ENCODE measurements at regions not wholly inside any gene's neighbourhood (a gene's known extent, or its start where the extent isn't known, plus 50 kb on each side); places are given as distances from the start of the nearest gene placed in this dataset.
"Not testable (repeated sequence)": the region's sequence is repeated elsewhere in the genome, so short reads cannot be mapped to it uniquely, and the experiment has no call there.

DNA sequence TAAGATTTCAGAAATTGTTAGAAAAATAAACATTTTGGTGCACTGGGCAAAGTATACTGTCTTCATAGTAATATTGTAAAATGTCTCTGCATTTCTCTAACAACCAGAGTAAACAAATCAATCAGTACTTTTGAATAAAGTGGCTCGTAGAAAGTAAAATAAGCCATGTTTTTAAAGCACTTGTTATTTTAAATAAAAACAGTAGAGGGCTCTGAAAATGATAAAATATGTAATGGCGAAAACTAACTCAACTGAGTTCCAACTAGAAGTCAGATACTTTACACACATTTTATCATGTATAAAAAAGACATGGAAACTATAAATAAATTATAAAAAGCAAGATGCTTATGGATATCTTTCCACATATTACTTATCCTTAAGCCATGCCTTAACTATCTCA, 1134.4 kb downstream of the PDHA2 start:
- DNase-seq (ENCODE audit: low spot score): no peak

DNA sequence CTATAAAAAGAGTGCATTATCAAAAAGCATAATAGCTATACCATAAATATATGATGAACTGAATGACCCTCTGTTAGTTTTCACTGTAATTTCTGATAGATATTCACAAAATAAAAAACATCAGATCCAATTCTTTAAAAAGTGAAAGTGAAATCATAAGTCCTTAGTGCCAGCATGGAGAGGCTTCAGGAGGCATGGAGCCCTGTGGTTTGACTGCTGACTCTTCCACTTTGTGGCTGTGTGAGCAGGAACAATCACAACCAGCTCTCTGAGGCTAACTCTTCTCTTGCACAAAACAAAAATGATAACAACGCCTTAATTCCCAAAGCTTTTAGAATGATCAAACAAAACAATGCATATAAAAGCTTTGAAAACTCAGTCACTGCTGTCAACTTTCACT, 1143.9 kb downstream of the PDHA2 start:
- no peak for DNase-seq (ENCODE audit: low spot score)

DNA sequence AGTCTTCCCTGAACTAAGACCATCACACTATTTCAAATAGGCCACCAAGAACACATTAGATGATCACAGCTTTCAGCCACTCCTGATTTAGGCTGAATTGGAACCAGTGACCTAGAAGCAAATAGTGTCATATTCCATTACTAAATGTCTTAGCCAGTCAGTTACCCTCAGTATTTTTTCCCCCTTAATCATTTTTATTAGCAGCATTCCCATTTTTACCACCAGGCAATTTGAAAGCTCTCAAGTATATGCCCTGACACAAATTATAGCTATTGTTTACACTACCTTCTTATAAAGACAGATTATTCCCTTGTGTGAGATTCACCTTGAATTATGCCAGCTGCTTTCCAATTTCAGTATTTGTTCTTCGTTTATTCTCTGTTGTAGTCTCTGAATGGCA, 1146.9 kb downstream of the PDHA2 start:
- no peak for DNase-seq (ENCODE audit: low spot score)

DNA sequence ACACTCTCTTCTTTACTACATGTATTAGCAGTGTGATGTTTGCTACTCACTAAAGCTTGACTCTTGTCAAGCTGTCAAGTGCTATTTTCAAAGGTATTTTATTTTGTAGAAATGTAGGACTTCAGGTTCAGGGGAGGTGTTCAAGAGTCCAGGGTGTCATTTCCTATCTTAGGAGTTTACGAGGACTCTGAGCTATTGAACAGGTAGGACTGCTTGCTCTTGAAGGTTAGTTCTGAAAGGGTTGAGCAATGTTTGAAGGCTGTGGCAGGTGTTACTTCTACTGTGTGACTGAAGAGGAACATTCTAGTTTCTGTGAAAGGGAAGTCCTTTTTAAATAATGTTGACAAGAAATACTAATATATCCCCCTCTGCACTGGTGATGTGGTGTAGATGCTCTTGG, 1151.2 kb downstream of the PDHA2 start:
- DNase-seq (ENCODE audit: low spot score): no peak

DNA sequence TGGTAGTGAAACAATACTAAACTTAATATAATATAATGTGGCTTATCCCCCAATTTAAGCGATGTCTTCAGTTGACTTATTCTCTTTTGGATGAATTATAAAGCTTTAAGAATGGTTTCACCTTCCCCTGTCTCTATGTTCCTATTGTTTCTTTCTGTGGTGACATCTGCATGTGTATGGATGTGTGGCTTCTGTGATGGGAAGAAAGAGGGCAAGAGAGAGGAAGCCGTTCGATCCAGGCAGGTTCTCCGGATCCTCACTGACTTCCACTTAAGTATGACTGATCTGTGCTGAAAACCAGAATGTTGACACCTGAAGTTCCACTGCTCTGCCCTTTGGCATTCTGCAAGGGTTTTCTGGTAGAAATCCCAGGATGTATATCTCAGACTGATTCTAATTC, 1150.8 kb downstream of the STPG2 start:
- no peak for DNase-seq (ENCODE audit: low spot score)

DNA sequence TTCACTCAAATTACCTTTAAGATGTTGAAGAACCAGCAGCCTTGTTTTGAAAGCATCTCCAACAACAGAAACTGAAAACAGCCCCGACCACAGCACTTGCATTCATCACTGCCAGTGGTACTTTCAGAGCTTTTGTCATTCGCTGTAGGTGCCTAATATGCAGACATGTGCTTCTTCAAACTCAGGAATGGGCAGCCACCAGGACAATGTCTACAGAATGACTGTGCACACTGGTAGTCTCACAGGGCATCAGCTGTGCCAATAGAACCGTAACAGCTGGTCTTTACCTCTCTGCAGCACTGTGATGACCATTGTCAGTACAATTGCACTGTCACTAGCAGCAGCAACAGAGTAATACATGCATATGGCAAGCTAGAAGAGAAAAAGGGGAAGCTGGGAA, 1149.7 kb downstream of the STPG2 start:
- DNase-seq (ENCODE audit: low spot score): no peak

DNA sequence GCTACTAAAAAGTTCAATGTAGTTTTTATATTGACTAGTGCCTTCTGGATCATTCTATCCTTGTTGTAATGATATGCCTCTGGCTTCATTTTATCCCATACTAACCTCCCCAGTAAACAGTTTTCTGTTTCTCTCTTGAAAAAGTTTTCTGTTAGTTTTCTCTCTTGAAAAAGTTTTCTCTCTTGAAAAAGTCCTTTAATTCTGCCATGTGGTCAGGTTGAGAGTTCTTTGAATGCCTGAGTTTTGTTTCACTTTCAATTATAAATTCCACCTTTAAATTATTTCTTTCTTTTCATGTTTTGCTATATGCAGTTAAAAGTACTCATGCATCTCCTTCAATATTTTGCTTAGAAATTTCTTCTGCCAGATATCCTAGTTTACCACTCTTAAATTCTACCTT, 1139.6 kb downstream of the STPG2 start:
- no peak for DNase-seq (ENCODE audit: low spot score)

DNA sequence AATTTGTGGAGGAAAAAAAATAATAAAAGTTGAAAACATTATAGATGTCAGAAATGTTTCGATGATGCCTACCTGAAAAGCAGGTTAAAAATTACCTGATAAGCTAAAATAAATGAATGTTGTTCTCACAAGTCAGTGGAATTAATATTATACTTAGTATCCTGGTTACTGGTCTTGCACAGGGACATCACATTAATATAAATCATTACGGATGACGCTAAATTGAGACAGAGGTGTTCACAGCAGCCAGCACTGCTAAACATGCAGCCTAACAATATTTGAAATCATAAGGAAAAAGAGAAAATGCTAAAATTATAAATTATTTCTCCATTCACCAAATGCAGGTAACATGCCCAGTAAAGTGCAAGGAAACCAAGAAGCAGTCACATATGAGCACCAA, 1130.0 kb downstream of the STPG2 start:
- no peak for DNase-seq (ENCODE audit: low spot score)

DNA sequence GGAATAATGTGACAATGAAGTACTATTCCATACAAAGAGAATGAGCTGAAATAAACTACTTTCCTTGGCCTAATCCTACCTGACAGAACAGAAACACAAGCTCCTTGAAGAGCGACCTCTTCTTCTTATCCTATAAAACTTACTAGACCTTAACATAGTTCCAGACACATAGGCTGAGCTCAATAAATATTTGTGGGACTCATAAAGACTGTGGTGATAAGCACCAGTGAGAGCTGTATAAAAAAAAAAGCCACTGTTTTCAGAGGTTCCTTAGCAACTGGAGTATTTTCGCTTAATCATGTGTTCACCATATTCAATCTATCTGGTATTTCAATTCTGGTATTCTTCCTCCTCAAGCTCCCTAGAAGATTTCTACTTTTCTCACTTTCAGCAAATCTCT, 1129.6 kb downstream of the STPG2 start:
- DNase-seq (ENCODE audit: low spot score): no peak

DNA sequence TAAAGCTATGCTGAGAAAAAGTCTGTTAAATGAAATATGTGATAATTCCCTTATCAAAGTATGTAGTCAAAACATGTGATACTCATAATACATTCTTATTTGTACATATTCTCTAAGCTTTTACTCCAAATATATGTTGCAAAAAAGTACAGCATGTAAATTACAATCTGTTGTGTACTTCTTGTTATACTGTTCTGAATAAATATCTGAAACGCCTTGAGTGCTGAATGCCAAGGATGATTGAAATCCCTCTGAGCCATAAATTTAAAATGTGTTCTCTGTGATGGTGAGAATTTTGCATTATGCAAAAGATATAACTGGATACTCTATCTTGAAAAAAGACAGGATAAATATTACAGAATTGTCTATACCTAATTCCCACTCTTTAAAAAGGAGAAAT, 1128.0 kb downstream of the STPG2 start:
- no peak for DNase-seq (ENCODE audit: low spot score)

DNA sequence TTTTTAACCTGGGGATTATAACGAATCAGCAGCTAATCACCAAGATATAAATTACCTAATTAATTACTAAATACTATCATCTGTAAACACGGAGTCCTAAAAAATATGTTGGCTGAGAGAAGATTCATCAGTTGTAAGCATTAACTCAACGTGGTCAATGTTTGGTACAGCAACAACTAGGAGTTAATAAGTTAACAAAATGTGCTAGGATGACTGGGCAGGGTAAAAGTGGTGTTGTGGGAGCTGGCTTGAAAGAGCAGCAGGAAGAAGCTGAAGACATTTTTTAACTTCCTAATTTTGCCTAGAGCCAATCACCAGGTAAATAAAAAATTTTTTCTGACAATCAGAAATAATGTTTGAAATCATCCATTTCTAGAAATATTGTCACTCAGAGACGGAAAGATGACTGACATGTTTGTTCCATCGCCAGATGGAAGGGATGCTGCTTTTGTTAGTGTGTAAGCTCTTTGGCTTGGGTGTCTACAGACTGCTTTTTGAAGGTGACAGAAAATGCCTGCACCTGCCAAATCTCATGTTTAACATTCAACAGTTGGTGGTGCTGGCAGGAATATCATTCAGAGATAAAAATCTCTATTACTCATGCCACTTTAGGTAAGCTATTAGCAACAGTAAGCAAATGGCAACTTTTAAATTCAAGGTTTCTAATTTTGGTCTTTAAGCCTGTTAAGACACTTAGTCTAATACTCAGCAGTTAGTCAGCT, 1126.9 kb downstream of the STPG2 start:
- DNase-seq (ENCODE audit: low spot score): no peak

DNA sequence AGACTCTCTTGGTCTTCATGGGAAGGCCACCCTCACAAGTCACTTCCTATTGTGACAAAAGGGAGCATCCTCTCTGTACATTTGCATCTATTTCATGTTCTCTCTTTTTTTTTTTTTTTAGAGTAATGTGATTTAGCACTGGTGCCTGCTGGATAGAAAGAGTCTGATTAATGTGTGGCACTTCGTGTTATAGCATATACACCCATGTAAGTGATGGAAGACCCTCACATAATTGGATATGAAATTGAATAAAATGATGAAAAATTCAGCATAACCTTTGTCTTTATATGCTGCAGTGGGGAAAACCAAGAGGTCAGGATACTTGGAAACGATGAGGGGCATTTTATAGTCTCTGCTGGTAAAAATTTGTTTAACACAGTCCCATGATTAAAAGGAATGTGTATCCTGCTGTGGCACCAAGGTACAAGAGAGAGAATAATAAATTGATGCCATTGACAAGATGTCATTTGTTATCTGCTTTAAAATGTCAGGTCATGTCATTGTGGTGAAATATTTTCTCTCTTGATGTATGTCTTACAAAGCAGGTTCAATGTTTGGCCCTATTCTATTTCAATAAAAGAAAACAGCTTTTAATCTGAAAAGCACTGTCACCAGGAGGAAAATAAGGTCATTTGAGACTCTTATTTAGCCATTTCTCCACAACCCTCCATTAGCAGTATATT, 1115.4 kb downstream of the STPG2 start:
- no peak for DNase-seq (ENCODE audit: low spot score)

DNA sequence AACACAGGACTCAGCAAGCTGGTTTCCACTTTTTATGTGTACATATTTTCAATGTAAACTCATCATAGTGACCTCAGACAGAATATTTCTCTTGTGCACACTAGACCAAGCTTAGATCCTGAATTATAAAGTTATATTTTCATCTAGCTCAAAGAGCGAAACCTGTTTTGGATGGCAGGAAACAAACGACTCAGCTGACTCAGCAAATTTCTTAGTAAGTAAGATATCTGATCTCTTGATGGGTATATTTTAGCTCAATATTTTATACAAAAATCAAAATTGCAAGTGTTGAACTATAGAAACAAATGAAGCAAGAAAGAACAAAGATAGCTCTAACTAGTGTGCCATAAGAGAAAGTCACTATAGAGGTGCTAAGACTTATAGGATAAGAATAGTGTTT, 1114.5 kb downstream of the STPG2 start:
- DNase-seq (ENCODE audit: low spot score): no peak

DNA sequence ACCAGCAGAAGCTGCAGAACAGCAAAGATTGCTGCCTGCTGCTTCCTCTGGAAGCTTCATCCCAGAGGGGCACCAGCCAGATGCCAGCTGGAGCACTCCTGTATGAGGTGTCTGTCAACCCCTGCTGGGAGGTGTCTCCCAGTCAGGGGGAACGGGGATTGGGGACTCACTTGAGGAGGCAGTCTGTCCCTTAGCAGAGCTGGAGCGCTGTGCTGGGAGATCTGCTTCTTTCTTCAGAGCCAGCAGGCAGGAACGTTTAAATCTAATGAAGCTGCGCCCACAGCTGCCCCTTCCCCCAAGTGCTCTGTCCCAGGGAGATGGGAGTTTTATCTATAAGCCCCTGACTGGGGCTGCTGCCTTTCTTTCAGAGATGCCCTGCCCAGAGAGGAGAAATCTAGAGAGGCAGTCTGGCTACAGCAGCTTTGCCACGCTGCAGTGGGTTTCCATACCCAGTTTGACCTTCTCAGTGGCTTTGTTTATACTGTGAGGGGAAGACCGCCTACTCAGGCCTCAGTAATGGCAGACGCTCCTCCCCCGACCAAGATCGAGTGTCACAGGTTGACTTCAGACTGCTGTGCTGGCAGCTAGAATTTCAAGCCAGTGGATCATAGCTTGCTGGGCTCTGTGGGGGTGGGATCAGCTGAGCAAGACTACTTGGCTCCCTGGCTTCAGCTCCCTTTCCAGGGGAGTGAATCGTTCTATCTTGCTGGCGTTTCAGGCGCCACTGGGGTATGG, 1105.7 kb downstream of the STPG2 start:
- not testable (repeated sequence) for DNase-seq (ENCODE audit: low spot score)

DNA sequence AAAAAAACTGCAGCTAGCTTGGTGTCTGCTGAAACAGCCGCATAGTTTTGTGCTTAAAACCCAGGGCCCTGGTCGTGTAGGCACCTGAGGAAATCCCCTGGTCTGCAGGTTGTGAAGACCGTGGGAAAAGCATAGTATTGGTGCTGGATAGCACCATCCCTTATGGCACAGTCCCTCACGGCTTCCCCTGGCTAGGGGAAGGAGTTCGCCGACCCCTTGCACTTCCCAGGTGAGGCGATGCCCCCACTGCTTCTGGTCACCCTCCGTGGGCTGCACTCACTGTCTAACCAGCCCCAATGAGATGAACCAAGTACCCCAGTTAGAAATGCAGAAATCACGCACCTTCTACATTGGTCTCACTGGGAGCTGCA, 1105.1 kb downstream of the STPG2 start:
- DNase-seq (ENCODE audit: low spot score): no peak

DNA sequence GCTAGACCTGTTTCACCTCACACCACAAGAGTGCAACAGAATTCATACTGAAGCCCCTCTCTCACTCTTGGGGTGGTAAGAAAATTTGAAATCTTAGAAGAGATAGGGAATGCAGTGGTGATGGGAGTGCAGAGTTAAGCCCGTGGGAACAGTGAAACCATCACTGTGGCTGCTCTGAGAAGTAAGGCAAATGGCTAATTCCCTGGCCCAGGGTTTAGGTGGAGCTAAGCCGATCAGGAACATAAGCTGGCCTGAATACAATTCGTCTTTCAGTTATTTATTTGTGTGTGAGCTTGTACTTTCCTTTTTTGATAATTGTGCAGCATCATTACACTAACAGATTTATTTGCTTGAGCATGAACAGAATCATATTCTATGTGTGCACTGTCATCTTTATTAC, 1070.6 kb downstream of the STPG2 start:
- DNase-seq (ENCODE audit: low spot score): no peak

DNA sequence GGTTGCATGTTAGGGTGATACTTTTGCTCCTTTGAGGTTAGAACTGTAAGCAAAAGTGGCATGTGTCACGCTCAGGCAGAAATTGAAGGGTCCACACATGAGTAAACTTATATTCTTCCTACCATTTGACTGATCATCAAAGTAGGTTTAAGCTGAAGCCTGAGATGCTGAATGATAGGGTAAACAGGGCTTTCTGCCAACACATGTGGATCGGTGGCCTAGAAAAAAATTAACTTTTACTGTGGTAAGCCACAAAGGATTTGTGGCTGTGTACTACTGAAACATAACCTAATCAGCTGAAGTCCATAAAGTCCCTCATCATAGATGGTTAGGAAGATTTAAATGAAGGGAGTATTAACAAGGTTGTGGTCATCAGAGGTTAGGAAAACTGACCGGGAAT, 1070.1 kb downstream of the STPG2 start:
- no peak for DNase-seq (ENCODE audit: low spot score)

DNA sequence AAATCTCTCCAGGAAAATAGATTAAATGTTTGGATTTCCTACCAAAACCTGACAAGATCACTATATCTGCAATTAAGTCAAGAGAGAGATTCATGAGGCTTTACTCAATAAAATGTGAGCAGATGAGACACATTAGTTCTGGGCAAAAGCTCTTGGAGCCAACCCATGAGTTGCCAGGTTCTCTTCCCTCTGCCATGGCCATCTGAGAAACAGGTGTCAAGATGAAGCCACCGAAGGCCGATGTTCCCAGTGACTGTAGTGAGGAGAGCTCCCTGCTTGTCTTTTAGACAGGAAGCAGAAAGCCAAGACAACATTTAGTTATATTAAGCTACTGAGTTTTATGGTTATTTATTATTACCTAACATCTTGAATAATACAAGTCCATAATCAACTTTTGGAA, 1068.7 kb downstream of the STPG2 start:
- no peak for DNase-seq (ENCODE audit: low spot score)

DNA sequence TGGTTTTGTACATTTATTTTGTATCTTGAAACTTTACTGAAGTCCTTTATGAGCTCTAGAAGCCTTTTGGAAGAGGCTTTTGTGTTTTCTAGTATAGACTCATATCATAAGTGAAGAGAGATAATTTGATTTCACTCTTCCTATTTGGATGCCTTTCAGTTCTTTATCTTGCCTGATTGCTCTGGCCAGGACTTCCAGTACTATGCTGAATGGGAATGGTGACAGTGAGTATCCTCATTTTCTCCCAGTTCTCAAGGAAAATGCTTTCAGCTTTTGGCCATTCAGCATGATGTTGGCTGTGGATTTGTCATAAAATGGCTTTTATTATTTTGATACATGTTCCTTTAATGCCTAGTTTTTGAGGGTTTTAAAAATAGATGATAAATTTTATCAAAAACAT, 1061.3 kb downstream of the STPG2 start:
- no peak for DNase-seq (ENCODE audit: low spot score)

DNA sequence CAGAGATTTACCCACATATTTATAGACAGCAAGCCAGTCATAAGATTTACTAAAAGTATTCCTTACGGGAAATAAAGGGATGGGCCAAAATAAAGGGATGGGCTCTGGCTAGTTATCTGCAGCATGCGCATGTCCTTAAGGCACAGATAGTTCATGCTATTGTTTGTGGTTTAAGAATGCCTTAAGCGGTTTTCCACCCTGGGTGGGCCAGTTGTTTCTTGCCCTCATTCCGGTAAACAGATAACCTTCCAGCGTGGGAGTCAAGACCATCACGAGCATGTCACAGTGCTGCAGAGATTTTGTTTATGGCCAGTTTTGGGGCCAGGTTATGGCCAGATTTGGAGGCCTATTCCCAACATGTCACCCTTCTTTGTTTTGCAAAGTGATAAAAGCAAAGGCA, 1046.2 kb downstream of the STPG2 start:
- DNase-seq (ENCODE audit: low spot score): not testable (repeated sequence)

DNA sequence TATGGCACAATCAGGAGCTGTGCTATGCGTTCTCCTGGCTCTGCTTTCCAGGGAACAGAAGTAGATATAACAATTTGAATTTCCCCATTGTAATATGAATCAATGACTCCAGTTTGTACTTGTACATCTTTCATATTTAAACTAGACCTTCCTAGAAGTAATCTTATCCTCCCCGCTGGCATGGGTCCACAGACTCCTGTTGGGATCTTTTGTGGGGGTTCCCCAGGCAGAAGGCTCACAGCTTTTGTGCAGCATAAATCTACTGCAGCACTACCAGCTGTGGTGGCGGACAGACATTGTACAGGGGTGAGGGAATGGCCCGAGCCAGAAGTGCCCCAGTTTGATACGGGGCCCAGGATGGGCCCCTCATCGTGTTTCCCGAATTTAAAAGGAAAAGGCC, 1042.1 kb downstream of the STPG2 start:
- not testable (repeated sequence) for DNase-seq (ENCODE audit: low spot score)

DNA sequence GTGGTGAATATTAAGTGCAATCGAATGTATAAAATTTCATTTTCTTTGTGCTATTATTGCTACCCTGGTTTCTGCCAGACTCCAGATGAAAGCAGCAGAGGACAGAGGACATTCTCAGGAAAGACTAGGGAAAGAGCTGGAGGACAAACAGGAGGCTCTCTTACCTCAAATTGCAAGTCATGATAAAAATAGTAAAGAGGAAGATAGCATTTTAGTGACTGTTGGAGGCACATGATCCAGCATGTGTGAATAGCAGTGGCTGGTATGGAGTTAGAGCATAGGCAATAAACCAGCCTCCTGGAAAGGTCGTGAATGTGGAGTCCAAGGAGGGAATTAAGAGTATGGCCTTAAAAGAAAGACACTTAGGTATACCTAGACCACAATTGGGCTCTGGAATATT, 1040.0 kb downstream of the STPG2 start:
- no peak for DNase-seq (ENCODE audit: low spot score)

DNA sequence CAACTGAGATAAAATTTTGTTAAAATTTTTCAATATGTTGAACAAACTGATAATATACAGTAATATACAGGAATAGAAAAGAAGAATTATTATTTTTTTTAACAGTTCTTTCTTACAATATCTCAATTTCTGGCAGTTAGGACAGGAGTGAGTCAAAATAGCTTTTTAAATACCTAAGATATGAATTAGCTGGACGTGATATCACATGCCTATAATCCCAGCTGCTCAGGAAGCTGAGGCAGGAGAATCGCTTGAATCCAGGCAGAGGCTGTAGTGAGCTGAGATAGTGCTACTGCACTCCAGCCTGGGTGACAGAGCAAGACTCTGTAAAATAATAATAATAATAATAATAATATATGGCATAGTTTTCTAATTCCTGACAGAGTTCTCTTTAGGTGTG, 1039.3 kb downstream of the STPG2 start:
- no peak for DNase-seq (ENCODE audit: low spot score)
